ENCODE measurements at regions not wholly inside any gene's neighbourhood (a gene's known extent, or its start where the extent isn't known, plus 50 kb on each side); places are given as distances from the start of the nearest gene placed in this dataset.

DNA sequence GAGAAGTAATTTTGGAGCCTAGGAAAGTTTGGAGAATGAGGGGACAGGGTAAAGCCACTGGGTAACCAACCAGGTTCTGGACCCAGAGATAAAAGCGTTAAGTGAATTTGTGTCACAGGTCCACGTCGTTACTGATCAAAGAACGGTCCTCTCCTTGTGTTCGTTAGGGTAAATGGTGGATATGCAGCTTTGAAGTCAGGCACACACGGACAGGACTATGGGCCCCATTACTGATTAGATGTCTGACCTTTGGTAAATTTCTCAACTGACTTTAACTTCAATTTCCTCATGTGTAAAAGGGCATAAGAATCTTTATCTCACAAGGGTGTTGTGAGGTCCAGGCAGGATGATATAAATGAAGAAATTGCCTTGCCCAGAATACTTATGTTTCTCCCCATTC is 76.6 kb downstream of the EMP1 start:
- TF ChIP-seq, protein P1, sequence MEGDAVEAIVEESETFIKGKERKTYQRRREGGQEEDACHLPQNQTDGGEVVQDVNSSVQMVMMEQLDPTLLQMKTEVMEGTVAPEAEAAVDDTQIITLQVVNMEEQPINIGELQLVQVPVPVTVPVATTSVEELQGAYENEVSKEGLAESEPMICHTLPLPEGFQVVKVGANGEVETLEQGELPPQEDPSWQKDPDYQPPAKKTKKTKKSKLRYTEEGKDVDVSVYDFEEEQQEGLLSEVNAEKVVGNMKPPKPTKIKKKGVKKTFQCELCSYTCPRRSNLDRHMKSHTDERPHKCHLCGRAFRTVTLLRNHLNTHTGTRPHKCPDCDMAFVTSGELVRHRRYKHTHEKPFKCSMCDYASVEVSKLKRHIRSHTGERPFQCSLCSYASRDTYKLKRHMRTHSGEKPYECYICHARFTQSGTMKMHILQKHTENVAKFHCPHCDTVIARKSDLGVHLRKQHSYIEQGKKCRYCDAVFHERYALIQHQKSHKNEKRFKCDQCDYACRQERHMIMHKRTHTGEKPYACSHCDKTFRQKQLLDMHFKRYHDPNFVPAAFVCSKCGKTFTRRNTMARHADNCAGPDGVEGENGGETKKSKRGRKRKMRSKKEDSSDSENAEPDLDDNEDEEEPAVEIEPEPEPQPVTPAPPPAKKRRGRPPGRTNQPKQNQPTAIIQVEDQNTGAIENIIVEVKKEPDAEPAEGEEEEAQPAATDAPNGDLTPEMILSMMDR (IDR thresholded peaks at IDR 0.05): no peak
- TF ChIP-seq POLR2A (IDR thresholded peaks at IDR 0.05): no peak
- no peak for TF ChIP-seq POLR2AphosphoS5 (IDR thresholded peaks at IDR 0.05)
